ENCODE measurements at regions not wholly inside any gene's neighbourhood (a gene's known extent, or its start where the extent isn't known, plus 50 kb on each side); places are given as distances from the start of the nearest gene placed in this dataset.

DNA sequence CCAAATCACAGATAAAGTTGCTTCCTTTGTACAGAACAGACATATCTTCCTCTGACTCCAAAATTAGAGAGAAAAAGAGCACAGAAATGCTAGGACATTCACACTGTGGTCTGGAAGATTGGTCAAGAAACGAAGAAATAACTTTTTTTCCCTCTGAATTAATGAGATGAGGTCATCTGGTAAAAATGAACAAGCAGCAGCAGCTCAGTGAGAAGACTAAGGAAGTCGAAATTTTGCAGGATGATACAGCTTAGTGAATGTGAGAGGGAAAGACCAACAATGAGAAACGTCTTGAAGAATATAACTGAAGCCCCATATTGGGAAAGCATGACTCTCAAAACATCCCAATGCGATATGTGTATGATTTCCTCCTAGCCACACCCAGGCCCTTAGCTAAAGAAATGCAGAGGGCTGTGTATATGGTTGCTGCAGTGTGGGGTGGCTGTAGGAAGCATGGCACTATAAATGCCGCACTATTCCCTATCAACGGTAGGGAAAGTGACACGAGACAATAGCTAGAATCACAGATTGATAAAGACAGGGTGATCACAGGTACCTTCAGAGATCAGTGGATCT is 208.6 kb downstream of the VEGFC start:
- H3K36me3 Mint-ChIP-seq (ENCODE audit: insufficient read depth) = no peaks in the 10 kb centered on the region
- no peak overlapping the region for H3K27ac Mint-ChIP-seq
- peaks cover 5% of the 10 kb centered on the region for H3K27me3 Mint-ChIP-seq
- TF ChIP-seq, protein P1, sequence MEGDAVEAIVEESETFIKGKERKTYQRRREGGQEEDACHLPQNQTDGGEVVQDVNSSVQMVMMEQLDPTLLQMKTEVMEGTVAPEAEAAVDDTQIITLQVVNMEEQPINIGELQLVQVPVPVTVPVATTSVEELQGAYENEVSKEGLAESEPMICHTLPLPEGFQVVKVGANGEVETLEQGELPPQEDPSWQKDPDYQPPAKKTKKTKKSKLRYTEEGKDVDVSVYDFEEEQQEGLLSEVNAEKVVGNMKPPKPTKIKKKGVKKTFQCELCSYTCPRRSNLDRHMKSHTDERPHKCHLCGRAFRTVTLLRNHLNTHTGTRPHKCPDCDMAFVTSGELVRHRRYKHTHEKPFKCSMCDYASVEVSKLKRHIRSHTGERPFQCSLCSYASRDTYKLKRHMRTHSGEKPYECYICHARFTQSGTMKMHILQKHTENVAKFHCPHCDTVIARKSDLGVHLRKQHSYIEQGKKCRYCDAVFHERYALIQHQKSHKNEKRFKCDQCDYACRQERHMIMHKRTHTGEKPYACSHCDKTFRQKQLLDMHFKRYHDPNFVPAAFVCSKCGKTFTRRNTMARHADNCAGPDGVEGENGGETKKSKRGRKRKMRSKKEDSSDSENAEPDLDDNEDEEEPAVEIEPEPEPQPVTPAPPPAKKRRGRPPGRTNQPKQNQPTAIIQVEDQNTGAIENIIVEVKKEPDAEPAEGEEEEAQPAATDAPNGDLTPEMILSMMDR (IDR thresholded peaks at IDR 0.05; ENCODE audit: unreplicated experiment) = no peak
- peaks cover 6% of the 10 kb centered on the region for H3K9me3 Mint-ChIP-seq (ENCODE audit: low read depth)
- H3K4me3 Mint-ChIP-seq (ENCODE audit: low read depth) = no peak overlapping the region
- DNase-seq (ENCODE audit: low spot score, unreplicated experiment) = no peak
- peaks cover 18% of the 10 kb centered on the region for H3K4me1 Mint-ChIP-seq (ENCODE audit: low read depth)

DNA sequence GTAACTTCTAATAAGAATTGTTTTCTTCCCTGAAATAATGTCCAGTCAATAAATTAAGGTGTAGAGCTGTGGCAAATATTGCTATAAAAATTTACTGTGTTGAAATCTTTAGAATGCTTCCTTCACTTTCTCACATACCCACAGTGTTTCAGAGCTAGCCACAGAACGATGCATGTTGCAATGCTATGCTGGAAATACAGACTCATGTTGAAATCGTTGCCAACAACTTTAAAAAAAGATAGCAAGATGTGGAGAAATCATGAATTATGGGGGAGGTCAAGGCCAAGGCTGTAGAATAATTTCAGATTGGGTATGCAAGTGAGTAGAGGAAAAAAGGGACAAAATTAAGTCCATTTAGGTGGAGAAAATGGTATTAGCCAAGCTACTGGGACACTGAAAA is 204.8 kb downstream of the VEGFC start:
- Mint-ChIP-seq H3K9me3 (ENCODE audit: low read depth) (peaks cover 7% of the 10 kb centered on the region), H3K36me3 (ENCODE audit: insufficient read depth) (no peaks in the 10 kb centered on the region)

DNA sequence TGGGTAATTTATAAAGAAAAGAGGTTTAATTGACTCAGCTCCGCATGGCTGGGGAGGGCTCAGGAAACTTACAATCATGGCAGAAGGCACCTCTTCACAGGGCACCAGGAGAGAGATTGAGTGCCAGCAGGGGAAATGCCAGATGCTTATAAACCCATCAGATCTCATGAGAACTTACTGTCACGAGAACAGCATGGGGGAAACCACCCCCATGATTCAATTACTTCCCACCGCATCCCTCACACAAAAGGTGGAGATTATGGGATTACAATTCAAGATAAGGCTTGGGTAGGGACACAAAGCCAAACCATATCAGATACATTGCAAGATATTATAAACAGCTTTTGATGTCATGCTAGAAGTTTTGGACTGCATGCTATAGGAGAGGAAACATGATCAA is 204.3 kb downstream of the VEGFC start:
- Mint-ChIP-seq H3K27ac (no peak overlapping the region), H3K9me3 (ENCODE audit: low read depth) (peaks cover 7% of the 10 kb centered on the region), H3K36me3 (ENCODE audit: insufficient read depth) (no peaks in the 10 kb centered on the region), H3K27me3 (peaks cover 4% of the 10 kb centered on the region), H3K4me3 (ENCODE audit: low read depth) (no peak overlapping the region), H3K4me1 (ENCODE audit: low read depth) (peaks cover 8% of the 10 kb centered on the region)
- TF ChIP-seq, protein P1 (IDR thresholded peaks at IDR 0.05; ENCODE audit: unreplicated experiment) = no peak
- DNase-seq (ENCODE audit: low spot score, unreplicated experiment) = no peak

More for the DNA sequence above, 204.8 kb downstream of the VEGFC start:
- H3K4me3 Mint-ChIP-seq (ENCODE audit: low read depth) = no peak overlapping the region
- peaks cover 4% of the 10 kb centered on the region for H3K27me3 Mint-ChIP-seq
- DNase-seq (ENCODE audit: low spot score, unreplicated experiment) = no peak
- TF ChIP-seq, protein P1 (IDR thresholded peaks at IDR 0.05; ENCODE audit: unreplicated experiment) = no peak
- H3K4me1 Mint-ChIP-seq (ENCODE audit: low read depth) = peaks cover 4% of the 10 kb centered on the region
- H3K27ac Mint-ChIP-seq = no peak overlapping the region

DNA sequence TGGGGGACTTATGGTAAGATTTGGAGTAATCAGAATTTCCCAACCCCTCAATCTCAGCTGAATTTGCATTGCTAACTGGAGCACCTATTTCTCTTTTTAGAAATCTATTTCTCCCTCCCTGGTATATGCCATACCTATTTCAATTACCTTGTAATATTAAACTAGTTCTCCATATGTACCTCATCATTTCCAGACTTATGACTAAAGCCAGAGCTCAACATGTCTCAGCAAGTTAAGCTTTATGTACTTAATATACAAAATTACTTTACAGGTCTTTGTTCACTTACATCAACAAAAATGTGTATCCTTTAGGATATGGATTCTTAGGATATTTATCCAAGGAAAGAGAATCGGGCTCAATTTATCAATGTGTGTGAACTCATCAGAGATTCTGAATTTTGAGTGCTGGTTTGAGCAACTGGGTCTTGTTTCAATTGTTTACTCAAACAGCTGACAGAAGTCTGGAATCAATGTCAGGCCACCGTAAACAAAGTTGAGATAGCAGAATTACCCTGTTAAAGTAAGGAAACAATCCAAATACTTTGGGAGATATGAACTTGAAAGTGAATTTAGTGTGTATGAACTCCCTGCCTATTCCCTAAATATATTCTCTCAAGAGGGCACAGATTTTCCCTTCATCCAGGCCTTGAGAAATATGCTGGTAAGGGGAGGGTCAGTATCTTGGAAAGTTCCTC is 199.6 kb downstream of the VEGFC start:
- peaks cover 4% of the 10 kb centered on the region for H3K27me3 Mint-ChIP-seq
- H3K4me3 Mint-ChIP-seq (ENCODE audit: low read depth) = no peak overlapping the region
- H3K36me3 Mint-ChIP-seq (ENCODE audit: insufficient read depth) = no peaks in the 10 kb centered on the region
- TF ChIP-seq, protein P1 (IDR thresholded peaks at IDR 0.05; ENCODE audit: unreplicated experiment) = no peak
- no peak for DNase-seq (ENCODE audit: low spot score, unreplicated experiment)
- H3K27ac Mint-ChIP-seq = no peak overlapping the region
- H3K4me1 Mint-ChIP-seq (ENCODE audit: low read depth) = peaks cover 16% of the 10 kb centered on the region
- H3K9me3 Mint-ChIP-seq (ENCODE audit: low read depth) = peaks cover 4% of the 10 kb centered on the region

DNA sequence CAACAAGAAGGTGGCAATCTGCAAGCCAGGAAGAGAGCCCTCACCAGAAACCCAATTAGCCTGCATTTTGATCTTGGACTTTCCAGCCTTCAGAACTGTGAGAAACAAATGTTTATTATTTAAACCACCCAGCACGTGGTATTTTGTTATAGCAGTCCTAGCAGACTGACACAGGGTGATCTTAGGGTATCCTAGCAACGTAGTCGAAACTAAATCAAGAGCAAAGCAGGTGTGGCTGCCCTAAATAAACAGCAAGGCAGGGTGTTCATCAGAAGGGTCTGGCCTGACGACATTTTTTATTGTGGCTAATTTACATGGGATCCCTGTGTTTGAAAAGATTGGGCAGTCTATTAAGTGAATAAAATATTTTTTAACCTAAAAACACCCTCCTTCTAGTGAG is 198.8 kb downstream of the VEGFC start:
- H3K4me1 Mint-ChIP-seq (ENCODE audit: low read depth) = peaks cover 16% of the 10 kb centered on the region
- no peak overlapping the region for H3K4me3 Mint-ChIP-seq (ENCODE audit: low read depth)
- peak overlapping the region; percentile 53 for H3K27ac Mint-ChIP-seq
- TF ChIP-seq, protein P1 (IDR thresholded peaks at IDR 0.05; ENCODE audit: unreplicated experiment) = no peak
- H3K27me3 Mint-ChIP-seq = peaks cover 4% of the 10 kb centered on the region
- no peak for DNase-seq (ENCODE audit: low spot score, unreplicated experiment)
- no peaks in the 10 kb centered on the region for H3K36me3 Mint-ChIP-seq (ENCODE audit: insufficient read depth)
- H3K9me3 Mint-ChIP-seq (ENCODE audit: low read depth) = peaks cover 4% of the 10 kb centered on the region

All from progenitor cell of endocrine pancreas (in vitro differentiated cells).